Stomach (tissue), 4 donors: ENCODE measurements at regions not wholly inside any gene's neighbourhood (a gene's known extent, or its start where the extent isn't known, plus 50 kb on each side); places are given as distances from the start of the nearest gene placed in this dataset.

Experiments used
- EP300 ChIP-seq: sonication (generic); formaldehyde crosslinking; IDR thresholded peaks from one replicate; pipeline ENCODE4 v1.6.1; 2017; ENCODE audit warnings: antibody characterized with exemption
- POLR2A ChIP-seq, 4 donors: fragments of 450-650 bp; IDR thresholded peaks; one replicate each; pipeline ENCODE4 v1.6.1; 2016; ENCODE audit warnings: antibody characterized with exemption in 4 of 4, control low read depth in 2 of 4, mild to moderate bottlenecking in 1 of 4, moderate library complexity in 1 of 4
- POLR2AphosphoS5 ChIP-seq, 3 donors: sonication (generic); formaldehyde crosslinking; IDR thresholded peaks; one replicate each; pipeline ENCODE4 v1.6.1; 2016; ENCODE audit warnings: antibody characterized with exemption in 3 of 3
- TF ChIP-seq, protein P1 (sequence below), 7 experiments: fragments of 450-650 bp in 4 of 7; fragments of 200-600 bp in 3 of 7; sonication (generic) in 3 of 7; IDR thresholded peaks; one replicate each; pipeline ENCODE4 v1.5.1; 2016 to 2019; ENCODE audit warnings: antibody characterized with exemption in 7 of 7, control low read depth in 2 of 7, mild to moderate bottlenecking in 1 of 7

DNA sequence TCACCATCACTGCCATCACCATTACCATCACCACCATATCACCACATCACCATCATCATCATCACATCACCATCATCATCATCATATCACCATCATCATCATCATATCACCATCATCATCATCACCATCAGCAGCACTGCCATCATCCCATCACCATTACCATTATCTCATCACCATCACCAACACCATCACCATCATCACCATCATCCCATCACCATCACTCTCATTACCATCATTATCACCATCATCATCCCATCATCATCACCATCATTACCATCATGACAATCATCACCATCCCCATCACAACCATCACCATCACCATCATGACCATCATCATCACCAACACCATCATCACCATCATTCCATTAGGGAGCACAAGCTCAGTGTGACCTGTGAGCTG lies 318.0 kb downstream of the ADGRD1 start:
- TF ChIP-seq, protein P1, sequence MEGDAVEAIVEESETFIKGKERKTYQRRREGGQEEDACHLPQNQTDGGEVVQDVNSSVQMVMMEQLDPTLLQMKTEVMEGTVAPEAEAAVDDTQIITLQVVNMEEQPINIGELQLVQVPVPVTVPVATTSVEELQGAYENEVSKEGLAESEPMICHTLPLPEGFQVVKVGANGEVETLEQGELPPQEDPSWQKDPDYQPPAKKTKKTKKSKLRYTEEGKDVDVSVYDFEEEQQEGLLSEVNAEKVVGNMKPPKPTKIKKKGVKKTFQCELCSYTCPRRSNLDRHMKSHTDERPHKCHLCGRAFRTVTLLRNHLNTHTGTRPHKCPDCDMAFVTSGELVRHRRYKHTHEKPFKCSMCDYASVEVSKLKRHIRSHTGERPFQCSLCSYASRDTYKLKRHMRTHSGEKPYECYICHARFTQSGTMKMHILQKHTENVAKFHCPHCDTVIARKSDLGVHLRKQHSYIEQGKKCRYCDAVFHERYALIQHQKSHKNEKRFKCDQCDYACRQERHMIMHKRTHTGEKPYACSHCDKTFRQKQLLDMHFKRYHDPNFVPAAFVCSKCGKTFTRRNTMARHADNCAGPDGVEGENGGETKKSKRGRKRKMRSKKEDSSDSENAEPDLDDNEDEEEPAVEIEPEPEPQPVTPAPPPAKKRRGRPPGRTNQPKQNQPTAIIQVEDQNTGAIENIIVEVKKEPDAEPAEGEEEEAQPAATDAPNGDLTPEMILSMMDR (IDR thresholded peaks at IDR 0.05) = no peak
- TF ChIP-seq POLR2A (IDR thresholded peaks at IDR 0.05) = no peak
- TF ChIP-seq POLR2AphosphoS5 (IDR thresholded peaks at IDR 0.05) = no peak
- no peak for TF ChIP-seq EP300
